Thoracic aorta (tissue), 2 donors: ENCODE measurements at regions not wholly inside any gene's neighbourhood (a gene's known extent, or its start where the extent isn't known, plus 50 kb on each side); places are given as distances from the start of the nearest gene placed in this dataset.

ENCODE experiments used
- ATAC-seq: fragments of 150-250 bp; one replicate; pipeline ENCODE4 v1.8.0; 2017; ENCODE audit warnings: low read depth; ENCODE audit not compliant: insufficient number of reproducible peaks, low FRiP score
- DNase-seq: peaks from one replicate; pipeline ENCODE4 v3.0.0-alpha.2; 2020; ENCODE audit warnings: low spot score
- H3K27ac ChIP-seq, 2 donors: fragments of 200-600 bp; sonication (generic); 1 replicate in 1 of 2; 2 replicates in 1 of 2; pipeline ENCODE4 v1.5.1; 2016; ENCODE audit warnings: mild to moderate bottlenecking in 2 of 2, moderate library complexity in 2 of 2
- H3K27me3 ChIP-seq: fragments of 200-600 bp; sonication (generic); replicated peaks from 2 replicates; pipeline ENCODE4 v1.6.0; 2016; ENCODE audit warnings: mild to moderate bottlenecking; ENCODE audit not compliant: insufficient read depth
- H3K36me3 ChIP-seq: fragments of 200-600 bp; sonication (generic); one replicate; pipeline ENCODE4 v1.5.1; 2016
- H3K4me1 ChIP-seq, 2 donors: fragments of 200-600 bp; sonication (generic); 1 replicate in 1 of 2; 2 replicates in 1 of 2; pipeline versions ENCODE4 v1.5.1 to v1.6.0; 2016; ENCODE audit warnings: low read depth in 2 of 2, mild to moderate bottlenecking in 1 of 2; ENCODE audit not compliant: control insufficient read depth in 1 of 2
- H3K4me3 ChIP-seq: fragments of 200-600 bp; sonication (generic); 2 replicates; pipeline ENCODE4 v1.5.1; 2016; ENCODE audit warnings: mild to moderate bottlenecking
- H3K9me3 ChIP-seq: fragments of 200-600 bp; sonication (generic); 2 replicates; pipeline ENCODE4 v1.5.1; 2016
- TF ChIP-seq, protein P1 (sequence below): fragments of 200-600 bp; sonication (generic); IDR thresholded peaks from one replicate; pipeline ENCODE4 v1.5.1; 2019; ENCODE audit warnings: antibody characterized with exemption

DNA sequence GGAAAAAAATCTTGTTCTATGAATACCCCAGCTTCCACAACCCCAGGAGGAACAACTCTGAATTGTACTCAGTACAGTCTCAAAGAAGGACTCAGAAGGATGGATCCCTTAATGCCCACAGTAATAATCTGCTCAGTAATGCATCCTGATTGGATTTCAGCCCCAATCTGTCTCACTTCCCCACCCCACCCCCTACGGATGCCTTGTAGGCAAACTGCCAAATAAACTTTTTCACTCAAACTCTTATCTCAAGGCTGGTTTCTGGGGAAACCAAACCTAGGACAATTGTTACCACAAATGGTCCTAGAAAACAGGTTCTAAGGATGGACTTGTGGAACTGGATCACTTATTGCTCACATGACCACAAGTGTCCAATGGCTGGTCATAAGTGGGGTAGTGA is 1021.8 kb upstream of the INTU start:
- Histone ChIP-seq H3K27me3 (no peaks in the 10 kb centered on the region), H3K27ac (no peak overlapping the region), H3K36me3 (no peaks in the 10 kb centered on the region), H3K9me3 (no peaks in the 10 kb centered on the region), H3K4me3 (no peak overlapping the region), H3K4me1 (no peaks in the 10 kb centered on the region)
- DNase-seq = no peak
- TF ChIP-seq, protein P1, sequence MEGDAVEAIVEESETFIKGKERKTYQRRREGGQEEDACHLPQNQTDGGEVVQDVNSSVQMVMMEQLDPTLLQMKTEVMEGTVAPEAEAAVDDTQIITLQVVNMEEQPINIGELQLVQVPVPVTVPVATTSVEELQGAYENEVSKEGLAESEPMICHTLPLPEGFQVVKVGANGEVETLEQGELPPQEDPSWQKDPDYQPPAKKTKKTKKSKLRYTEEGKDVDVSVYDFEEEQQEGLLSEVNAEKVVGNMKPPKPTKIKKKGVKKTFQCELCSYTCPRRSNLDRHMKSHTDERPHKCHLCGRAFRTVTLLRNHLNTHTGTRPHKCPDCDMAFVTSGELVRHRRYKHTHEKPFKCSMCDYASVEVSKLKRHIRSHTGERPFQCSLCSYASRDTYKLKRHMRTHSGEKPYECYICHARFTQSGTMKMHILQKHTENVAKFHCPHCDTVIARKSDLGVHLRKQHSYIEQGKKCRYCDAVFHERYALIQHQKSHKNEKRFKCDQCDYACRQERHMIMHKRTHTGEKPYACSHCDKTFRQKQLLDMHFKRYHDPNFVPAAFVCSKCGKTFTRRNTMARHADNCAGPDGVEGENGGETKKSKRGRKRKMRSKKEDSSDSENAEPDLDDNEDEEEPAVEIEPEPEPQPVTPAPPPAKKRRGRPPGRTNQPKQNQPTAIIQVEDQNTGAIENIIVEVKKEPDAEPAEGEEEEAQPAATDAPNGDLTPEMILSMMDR = no peak
- ATAC-seq = no peak

DNA sequence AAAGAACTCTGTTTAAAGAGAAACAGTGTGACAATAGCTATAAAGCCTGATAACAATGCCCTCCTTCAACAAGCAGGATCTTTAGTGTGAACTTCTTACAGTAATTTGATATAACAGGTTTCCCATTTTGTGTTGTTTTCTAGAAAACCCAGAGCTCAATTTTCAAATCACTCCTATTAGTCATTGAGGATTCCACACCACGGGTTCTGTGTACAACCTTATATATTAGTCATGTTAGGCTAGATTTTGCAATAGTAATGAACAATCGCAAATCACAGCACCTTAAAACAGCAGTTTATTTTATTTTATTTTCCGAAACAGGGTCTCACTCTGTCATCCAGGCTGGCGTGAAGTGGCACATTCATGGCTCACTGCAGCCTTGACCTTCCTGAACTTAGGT is 1020.9 kb upstream of the INTU start:
- H3K27ac ChIP-seq = no peak overlapping the region
- TF ChIP-seq, protein P1 = no peak
- no peak for ATAC-seq

DNA sequence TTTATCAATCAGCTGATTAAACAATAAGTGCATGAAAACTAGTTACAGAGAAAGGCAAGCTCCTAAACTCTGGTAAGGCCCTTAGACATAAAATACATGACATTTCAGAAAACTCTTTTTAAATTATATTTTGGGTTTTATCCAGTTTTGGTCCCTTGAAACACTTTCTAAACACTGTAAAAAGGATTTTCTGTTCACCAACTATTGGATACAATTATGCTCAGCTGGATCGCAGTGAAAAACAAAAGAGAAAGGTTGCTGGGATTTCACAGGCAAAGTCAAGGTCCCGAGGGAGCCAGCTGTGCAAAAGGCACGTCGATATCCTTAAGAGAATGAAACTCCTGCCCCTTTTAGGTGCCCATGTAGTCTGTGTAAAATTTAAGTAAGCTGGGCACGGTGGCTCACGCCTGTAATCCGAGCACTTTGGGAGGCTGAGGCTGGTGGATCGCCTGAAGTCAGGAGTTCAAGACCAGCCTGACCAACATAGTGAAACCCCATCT is 1018.4 kb upstream of the INTU start:
- no peak for DNase-seq
- Histone ChIP-seq H3K36me3 (no peaks in the 10 kb centered on the region), H3K9me3 (no peaks in the 10 kb centered on the region), H3K4me3 (no peak overlapping the region), H3K27me3 (no peaks in the 10 kb centered on the region), H3K4me1 (no peaks in the 10 kb centered on the region), H3K27ac (no peak overlapping the region)
- TF ChIP-seq, protein P1 = no peak
- ATAC-seq = no peak

More for the DNA sequence above, 1020.9 kb upstream of the INTU start:
- Histone ChIP-seq H3K27me3 (no peaks in the 10 kb centered on the region), H3K36me3 (no peaks in the 10 kb centered on the region), H3K4me1 (no peaks in the 10 kb centered on the region), H3K9me3 (no peaks in the 10 kb centered on the region), H3K4me3 (no peak overlapping the region)
- DNase-seq = no peak

DNA sequence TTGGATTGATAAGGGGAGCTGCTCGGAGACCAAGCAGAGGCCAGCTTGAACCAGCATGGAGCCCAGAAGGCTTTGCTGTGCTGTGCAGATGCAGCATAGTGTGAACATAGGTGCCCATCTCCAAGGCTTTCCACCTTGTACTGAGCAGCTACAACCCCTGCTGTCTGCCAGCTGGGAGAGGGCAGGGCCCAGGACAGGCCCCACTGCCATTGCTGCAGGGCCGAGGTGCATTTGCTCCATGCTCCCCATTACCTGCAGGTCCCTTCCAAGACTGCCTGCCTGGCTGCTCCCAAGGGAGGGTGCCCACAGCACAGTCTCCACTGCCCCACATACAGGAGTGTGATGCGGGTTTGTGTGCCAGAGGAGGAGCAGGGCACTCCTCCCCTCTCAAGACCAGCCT is 1016.0 kb upstream of the INTU start:
- Histone ChIP-seq H3K27ac (no peak overlapping the region), H3K4me3 (no peak overlapping the region), H3K9me3 (no peaks in the 10 kb centered on the region), H3K36me3 (no peaks in the 10 kb centered on the region), H3K27me3 (no peaks in the 10 kb centered on the region), H3K4me1 (no peaks in the 10 kb centered on the region)
- DNase-seq (no peak), ATAC-seq (no peak)
- TF ChIP-seq, protein P1 = no peak

DNA sequence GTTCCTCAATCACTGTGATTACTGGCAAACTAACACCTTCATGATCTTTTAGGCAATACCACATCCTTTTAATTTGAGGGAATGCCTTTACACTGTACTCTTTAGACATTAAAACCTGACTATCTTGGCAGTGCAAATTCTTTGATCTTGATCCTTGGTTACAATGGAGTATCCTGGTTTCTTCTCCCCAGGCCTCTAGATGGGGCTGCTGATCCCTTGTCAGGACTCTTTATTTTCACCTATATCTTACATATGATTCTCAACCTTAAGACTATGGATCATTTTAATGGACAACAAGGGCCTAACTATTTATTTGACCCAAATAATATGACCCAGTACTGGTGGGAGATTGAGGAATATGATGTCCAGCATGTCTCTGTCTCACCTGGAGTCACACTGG is 1005.5 kb upstream of the INTU start:
- no peaks in the 10 kb centered on the region for H3K9me3 ChIP-seq
- DNase-seq = no peak
- no peaks in the 10 kb centered on the region for H3K4me1 ChIP-seq
- no peak overlapping the region for H3K27ac ChIP-seq
- TF ChIP-seq, protein P1 = no peak
- no peaks in the 10 kb centered on the region for H3K36me3 ChIP-seq
- H3K4me3 ChIP-seq = no peak overlapping the region
- H3K27me3 ChIP-seq = no peaks in the 10 kb centered on the region
- no peak for ATAC-seq
